Type B pancreatic cell (in vitro differentiated cells): ENCODE measurements at regions not wholly inside any gene's neighbourhood (a gene's known extent, or its start where the extent isn't known, plus 50 kb on each side); places are given as distances from the start of the nearest gene placed in this dataset.

ENCODE experiments used
- DNase-seq: peaks from one replicate; pipeline ENCODE4 v3.0.0; 2021; ENCODE audit warnings: mixed read lengths; ENCODE audit not compliant: unreplicated experiment; ENCODE audit errors: extremely low spot score
- H3K27ac Mint-ChIP-seq: 2 replicates; pipeline ENCODE4 v1.8.0; 2021; ENCODE audit warnings: mild to moderate bottlenecking, mixed read lengths
- H3K27me3 Mint-ChIP-seq: 2 replicates; pipeline ENCODE4 v1.8.0; 2021; ENCODE audit warnings: mixed read lengths
- H3K36me3 Mint-ChIP-seq: 2 replicates; pipeline ENCODE4 v1.8.0; 2021; ENCODE audit warnings: mixed read lengths
- H3K4me1 Mint-ChIP-seq: one replicate; pipeline ENCODE4 v1.8.0; 2021; ENCODE audit warnings: mixed read lengths; ENCODE audit not compliant: unreplicated experiment
- H3K4me3 Mint-ChIP-seq: 2 replicates; pipeline ENCODE4 v1.8.0; 2021; ENCODE audit warnings: mild to moderate bottlenecking, mixed read lengths
- H3K9me3 Mint-ChIP-seq: 2 replicates; pipeline ENCODE4 v1.8.0; 2021; ENCODE audit warnings: mixed read lengths
- TF ChIP-seq, protein P1 (sequence below): fragments of 200-600 bp; sonication (generic); conservative IDR thresholded peaks from 2 replicates; pipeline ENCODE4 v1.5.0; 2021; ENCODE audit warnings: antibody characterized with exemption, mild to moderate bottlenecking

DNA sequence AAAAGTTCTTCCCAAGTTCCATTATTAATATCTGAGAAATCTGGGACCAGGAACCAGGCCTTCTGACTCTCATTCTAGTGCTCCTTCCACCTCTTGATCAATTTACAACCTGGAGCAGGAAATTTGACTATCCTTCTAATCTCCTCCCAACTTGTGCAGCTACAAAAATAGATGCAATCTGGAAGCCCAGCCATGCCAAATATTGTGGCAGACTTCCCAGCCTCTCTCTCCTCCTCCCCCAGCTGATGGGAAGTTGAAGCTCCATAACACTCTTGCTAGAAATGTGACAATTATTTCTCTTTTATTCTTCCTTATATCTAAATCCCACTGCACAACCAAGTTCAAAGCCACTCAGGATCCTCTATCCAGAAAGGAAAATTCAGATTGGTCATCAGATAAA, 252.1 kb downstream of the SEC61B start:
- H3K9me3 Mint-ChIP-seq, result no peaks in the 10 kb centered on the region
- TF ChIP-seq, protein P1, sequence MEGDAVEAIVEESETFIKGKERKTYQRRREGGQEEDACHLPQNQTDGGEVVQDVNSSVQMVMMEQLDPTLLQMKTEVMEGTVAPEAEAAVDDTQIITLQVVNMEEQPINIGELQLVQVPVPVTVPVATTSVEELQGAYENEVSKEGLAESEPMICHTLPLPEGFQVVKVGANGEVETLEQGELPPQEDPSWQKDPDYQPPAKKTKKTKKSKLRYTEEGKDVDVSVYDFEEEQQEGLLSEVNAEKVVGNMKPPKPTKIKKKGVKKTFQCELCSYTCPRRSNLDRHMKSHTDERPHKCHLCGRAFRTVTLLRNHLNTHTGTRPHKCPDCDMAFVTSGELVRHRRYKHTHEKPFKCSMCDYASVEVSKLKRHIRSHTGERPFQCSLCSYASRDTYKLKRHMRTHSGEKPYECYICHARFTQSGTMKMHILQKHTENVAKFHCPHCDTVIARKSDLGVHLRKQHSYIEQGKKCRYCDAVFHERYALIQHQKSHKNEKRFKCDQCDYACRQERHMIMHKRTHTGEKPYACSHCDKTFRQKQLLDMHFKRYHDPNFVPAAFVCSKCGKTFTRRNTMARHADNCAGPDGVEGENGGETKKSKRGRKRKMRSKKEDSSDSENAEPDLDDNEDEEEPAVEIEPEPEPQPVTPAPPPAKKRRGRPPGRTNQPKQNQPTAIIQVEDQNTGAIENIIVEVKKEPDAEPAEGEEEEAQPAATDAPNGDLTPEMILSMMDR, result no peak
- no peak overlapping the region for H3K4me3 Mint-ChIP-seq
- H3K36me3 Mint-ChIP-seq, result no peaks in the 10 kb centered on the region
- no peaks in the 10 kb centered on the region for H3K27me3 Mint-ChIP-seq
- H3K27ac Mint-ChIP-seq, result no peak overlapping the region
- no peak for DNase-seq
- H3K4me1 Mint-ChIP-seq, result no peaks in the 10 kb centered on the region

DNA sequence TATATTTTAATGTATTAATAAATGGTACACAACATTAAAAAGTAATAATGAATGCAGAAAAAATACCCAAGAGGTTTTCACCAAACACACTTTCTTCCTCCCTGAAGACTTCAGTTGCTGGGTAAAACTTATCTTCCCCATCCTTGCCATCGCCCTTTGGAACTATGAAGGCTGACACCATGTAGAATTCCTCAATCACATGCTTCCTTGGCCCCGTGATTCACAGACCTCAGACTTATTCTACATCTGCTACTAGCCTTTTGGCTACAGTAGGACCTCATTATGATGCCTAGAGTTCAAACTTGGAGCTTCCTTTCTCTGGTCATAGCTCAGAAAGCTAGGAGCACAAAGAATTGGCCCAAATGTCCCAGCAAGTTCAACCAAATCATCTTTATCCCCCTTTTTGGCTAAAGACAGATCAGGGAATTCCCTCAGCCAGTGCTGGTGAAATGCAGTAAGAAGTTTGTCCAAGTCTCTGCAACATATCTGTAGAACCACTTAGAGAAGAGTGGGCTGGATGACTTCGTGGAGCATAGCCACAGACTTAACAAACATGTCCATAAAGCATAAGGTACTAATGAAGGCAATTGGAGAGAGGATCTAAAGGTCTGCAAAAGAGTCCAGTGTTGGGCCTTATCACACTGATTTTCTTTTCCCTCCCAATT, 253.5 kb downstream of the SEC61B start:
- H3K4me1 Mint-ChIP-seq, result no peaks in the 10 kb centered on the region
- no peaks in the 10 kb centered on the region for H3K9me3 Mint-ChIP-seq
- no peaks in the 10 kb centered on the region for H3K27me3 Mint-ChIP-seq
- no peak for DNase-seq
- no peaks in the 10 kb centered on the region for H3K36me3 Mint-ChIP-seq
- no peak overlapping the region for H3K27ac Mint-ChIP-seq
- TF ChIP-seq, protein P1, result no peak
- H3K4me3 Mint-ChIP-seq, result no peak overlapping the region

DNA sequence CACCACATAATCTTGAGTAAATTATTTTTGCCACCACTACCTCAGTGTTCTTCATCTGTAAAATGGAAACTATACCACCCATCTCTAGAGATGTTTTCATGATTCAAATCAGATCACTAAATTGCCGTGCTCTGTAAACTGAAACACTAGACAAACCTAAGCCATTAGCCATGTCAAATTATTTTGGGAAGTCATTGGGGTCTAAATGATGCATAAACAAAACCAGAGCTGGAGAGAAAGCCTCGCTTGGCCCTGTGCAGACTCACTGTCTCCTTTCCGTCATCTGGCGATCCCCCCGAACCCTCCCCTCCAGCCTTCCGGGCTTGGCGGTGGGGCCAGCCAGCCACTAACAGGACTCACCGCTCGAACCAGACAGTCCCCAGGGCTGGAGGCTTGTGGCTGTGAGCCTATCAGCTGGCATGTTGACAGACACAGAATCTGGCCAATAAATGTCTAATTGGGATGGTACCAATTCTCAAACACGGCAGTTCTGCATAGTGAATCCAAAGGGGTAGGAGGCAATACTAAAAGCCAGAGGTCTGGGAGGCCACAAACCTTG, 256.5 kb downstream of the SEC61B start:
- Mint-ChIP-seq H3K36me3 (no peaks in the 10 kb centered on the region), H3K4me1 (no peaks in the 10 kb centered on the region), H3K9me3 (no peaks in the 10 kb centered on the region), H3K4me3 (no peak overlapping the region), H3K27me3 (no peaks in the 10 kb centered on the region), H3K27ac (no peak overlapping the region)
- TF ChIP-seq, protein P1, result no peak
- DNase-seq, result no peak

DNA sequence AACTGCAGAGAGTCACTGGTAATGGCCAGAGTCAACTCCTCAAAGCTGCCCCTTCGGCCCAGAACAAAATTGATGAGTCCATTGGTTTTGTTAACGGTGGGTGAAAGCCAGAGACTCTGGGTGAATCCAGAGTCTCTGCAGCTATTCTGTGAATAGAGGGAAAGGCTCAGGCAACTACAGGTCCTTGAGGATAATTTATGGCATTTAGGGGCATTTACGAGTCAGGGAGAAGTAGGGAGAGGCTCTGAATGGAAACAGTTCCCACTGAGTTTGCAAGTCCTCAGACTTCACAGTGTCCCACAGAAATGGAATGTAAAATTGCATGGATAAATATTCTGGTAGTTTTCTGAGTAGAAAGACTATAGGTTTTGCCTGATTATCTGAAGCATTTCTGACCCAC, 257.8 kb downstream of the SEC61B start:
- no peak overlapping the region for H3K27ac Mint-ChIP-seq
- no peaks in the 10 kb centered on the region for H3K4me1 Mint-ChIP-seq
- TF ChIP-seq, protein P1, result no peak
- DNase-seq, result no peak
- H3K36me3 Mint-ChIP-seq, result no peaks in the 10 kb centered on the region
- no peak overlapping the region for H3K4me3 Mint-ChIP-seq
- H3K9me3 Mint-ChIP-seq, result peaks cover 5% of the 10 kb centered on the region
- H3K27me3 Mint-ChIP-seq, result no peaks in the 10 kb centered on the region

DNA sequence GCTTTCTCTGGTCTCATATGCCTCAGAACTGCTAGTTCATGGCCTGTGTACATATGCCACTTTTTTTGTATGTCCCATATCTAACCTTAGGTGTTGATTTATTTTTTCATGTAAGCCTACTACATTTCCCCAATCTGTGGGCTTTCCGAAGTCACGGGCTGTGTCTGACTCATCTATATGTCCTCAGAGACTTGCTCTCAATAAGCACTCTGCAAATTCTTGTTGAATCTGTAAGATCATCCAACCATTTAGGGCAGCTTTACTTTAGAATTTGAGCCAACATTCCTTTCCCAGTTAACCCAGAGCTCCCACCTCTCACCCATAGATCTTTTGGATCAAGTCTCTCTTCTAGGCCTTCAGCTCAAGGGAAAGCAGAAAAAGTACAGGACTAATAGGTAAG, 263.4 kb downstream of the SEC61B start:
- H3K4me1 Mint-ChIP-seq, result no peaks in the 10 kb centered on the region
- H3K4me3 Mint-ChIP-seq, result no peak overlapping the region
- peaks cover 5% of the 10 kb centered on the region for H3K9me3 Mint-ChIP-seq
- H3K27me3 Mint-ChIP-seq, result no peaks in the 10 kb centered on the region
- no peak overlapping the region for H3K27ac Mint-ChIP-seq
- no peak for DNase-seq
- TF ChIP-seq, protein P1, result no peak
- H3K36me3 Mint-ChIP-seq, result no peaks in the 10 kb centered on the region
